GM21723 (cell line): ENCODE measurements at regions not wholly inside any gene's neighbourhood (a gene's known extent, or its start where the extent isn't known, plus 50 kb on each side); places are given as distances from the start of the nearest gene placed in this dataset.
"Not testable (repeated sequence)": the region's sequence is repeated elsewhere in the genome, so short reads cannot be mapped to it uniquely, and the experiment has no call there.

Experiments
- ATAC-seq: cut with Tn5 transposase; IDR thresholded peaks from one replicate; pipeline ENCODE4 v1.9.1; 2021; ENCODE audit warnings: mild to moderate bottlenecking, moderate library complexity; ENCODE audit not compliant: unreplicated experiment

DNA sequence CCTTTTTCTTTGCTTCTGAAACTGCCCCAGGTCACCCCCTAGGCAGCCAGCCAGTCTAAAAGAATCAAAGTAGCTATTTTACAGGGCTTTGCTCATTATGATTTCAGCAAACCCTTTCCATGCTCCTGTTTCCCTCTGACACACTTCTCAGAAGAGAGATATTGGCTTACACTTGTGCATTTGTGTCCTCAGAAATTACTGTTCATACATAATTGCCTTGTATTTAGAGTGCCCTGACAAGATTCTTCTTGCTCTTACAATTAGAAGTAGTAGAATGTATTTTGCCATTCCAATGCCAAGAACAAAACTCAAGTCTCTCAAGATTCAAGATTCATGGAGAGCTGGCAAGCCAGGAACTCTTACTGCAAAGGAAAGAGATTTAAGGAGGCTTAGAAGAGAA, 531.0 kb upstream of the ZFP42 start:
- no peak for ATAC-seq

- no peak for ATAC-seq
Observed at GRCh38 chr4:187467224-187467623, 528.3 kb upstream of the ZFP42 start.

GRCh38 chr4:187469627-187470026, 525.9 kb upstream of the ZFP42 start:
- ATAC-seq, result no peak

DNA sequence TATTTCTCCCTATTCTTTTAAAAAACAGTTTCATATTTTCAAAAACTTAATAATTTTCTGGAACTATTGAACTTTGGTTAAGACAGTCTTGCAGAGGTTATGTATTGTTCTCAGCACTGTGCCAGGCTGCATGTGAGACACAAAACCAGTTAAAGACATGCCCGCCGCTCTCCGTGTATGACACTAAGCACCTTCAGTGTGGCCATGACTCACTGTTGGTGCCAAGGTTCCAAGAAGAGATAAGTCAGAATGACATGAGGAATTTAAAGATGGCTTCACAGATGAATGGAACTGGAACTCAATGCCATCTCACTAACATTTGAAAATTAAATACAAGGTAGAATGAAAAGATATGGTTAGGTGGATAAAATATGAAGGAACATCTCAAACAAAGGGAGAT, 525.5 kb upstream of the ZFP42 start:
- ATAC-seq, result no peak

GRCh38 chr4:187474238-187474637, 521.3 kb upstream of the ZFP42 start:
- ATAC-seq, result no peak

GRCh38 chr4:187475901-187476300, 519.7 kb upstream of the ZFP42 start:
- ATAC-seq, result no peak

DNA sequence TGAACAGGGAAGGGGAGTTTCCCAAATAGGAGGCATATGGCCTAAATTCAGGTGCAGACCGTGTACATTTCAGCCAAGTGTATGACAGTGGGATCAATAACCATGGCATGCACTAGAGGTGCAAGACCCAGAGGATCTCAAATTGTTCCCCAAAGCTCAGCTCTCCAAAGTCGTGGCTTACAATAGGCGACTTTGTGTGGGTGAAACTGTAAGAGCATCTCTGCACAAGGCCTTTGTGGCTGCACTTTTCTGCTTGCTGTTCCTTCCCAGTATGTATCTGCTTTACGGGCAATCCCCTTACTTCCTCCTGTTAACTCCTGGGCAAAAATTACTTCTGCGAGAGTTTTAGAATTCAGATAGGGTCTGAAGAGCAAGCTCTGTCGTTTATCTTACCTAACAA, 518.3 kb upstream of the ZFP42 start:
- no peak for ATAC-seq

DNA sequence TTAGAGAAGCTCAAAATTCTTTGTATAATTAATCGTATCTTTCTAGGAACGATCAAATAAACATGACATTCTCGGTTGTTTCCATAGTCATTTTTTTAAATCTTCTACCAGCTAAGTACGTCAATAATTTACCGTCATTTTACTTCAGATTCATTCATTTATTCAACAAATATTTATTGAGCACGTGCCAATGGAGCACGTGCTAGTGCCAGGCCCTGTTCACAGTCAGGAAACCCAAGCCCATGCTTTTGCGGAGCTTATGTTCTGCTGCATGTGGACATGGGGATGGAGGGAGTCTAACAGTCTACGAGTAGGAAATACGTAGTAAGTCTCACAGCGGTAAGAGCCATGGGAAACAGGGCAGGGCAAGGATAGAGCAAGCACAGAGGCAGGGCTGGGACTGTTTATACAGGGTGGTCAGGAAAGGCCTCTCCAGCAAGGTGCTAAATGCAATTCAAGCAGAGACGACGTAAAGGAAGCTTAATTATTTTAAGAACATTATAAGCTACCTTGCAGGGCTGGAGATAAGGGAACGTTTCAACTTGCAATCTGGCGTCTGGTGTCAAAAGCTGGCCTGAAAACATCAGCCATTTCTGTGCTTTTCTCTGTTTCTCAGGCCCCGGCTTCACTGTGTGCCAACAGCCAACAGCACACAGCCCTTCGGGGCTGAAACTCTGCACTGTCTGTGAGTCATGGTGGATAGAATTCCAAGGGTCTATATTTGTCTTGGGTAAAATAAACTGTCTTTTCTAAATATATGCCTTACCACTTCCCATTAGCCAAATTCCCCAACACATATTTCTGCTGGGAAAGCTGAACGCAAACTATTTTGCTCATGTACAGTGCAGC, 517.1 kb upstream of the ZFP42 start:
- ATAC-seq, result no peak

DNA sequence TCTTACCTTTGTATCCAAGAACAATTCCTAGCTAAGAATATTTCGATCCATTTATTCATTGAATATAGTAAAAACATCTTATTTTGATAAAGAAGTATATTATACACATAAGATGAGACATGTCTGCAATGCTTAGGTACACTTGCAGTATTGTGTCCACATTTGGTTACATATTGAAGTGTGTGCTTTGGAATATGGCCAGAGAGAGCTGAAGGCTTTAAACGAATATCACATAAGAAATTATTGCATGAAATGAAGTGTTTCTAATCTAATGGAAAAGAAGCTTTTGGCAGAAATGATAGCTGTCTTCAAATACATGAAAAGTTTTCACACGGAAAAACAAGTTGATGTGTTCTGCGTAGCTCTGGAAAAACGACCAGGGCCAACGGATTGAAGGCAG, 516.1 kb upstream of the ZFP42 start:
- ATAC-seq, result no peak

DNA sequence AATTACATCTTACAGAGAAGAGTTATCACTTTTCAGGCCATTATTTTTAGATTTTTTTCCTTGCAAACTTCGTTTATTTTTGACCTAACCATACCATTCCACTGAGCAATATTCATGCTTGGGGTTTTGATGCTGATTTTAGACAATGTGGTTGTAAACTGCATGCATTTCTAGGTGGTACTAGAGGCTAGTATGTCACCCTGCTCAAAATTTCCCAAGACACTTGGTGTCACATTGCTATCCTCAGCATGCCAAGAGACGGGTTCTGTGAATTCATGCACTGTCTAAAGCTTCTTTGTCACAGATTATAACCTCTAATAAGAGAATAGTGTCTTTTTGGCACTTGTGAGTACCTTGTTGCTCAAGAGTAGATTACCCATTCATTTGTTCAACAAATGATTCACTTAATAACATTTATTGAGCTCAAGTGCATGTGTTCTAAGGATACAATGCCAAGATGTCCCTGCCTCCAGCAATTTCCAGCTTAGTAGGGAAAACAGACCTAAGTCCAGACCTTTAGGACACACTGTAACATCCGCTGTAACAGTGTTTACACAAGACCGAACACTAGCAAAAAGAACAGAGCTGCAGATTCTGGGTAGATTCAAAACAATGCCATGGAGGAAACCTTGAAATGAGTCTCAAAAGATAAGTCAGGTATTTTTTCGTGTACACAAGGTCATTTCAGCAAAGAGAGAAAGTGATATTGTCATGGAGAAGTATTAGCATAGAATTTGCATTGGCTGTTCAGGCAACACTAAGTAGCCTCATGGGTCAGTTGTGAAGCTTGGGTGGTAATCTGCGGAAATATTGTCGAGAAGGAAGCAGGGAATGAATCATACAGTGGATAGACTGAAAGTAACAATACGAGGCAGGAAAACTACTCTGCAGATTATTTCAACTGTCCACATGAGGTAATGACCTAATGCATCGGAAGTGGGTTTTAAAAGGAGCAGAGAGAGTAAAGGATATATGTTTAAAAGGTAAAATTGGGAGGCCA, 515.1 kb upstream of the ZFP42 start:
- no peak for ATAC-seq

GRCh38 chr4:187484186-187484585, 511.4 kb upstream of the ZFP42 start:
- ATAC-seq, result no peak

GRCh38 chr4:187485676-187486075, 509.9 kb upstream of the ZFP42 start:
- no peak for ATAC-seq

DNA sequence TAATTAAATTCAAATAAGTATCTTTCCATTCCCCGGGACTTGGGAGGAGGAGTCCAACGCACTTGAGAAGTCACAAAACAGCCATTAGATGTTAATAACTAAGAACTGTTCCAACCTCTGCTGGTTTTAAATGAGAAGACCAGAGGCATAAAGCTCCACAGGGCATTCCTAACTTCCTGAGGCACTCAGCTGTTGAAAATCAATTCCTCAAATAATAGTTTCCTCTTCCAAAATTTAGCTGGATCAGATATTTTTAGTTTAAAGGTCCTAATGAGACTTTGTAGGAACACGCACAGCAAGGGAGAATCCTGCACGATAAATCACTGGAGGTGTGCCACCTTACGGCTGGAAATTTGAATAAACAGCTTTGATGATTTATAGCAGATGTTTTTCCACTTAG, 504.3 kb upstream of the ZFP42 start:
- no peak for ATAC-seq

GRCh38 chr4:187491959-187492358, 503.6 kb upstream of the ZFP42 start:
- no peak for ATAC-seq

DNA sequence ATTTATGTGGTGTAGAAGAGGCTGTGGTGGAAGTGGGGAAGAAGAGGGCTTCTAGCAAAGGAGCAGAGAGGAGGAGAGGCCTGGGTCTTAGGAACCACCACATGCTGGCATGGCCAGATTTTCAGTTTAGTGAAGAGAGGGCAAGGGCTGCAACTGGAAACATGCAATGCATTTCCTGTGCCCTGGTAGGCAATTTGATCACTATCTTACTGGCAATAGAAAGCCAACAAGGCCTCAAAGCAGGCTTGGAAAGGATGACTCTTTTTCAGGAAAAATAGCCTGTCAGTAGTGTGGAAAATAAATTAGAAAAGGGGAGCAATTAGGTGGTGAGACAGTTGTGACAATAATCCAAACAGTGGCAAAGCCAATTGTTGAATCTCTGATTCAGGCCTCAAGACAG, 501.9 kb upstream of the ZFP42 start:
- ATAC-seq, result no peak

- no peak for ATAC-seq
Observed at GRCh38 chr4:187499956-187500355, 495.6 kb upstream of the ZFP42 start.

DNA sequence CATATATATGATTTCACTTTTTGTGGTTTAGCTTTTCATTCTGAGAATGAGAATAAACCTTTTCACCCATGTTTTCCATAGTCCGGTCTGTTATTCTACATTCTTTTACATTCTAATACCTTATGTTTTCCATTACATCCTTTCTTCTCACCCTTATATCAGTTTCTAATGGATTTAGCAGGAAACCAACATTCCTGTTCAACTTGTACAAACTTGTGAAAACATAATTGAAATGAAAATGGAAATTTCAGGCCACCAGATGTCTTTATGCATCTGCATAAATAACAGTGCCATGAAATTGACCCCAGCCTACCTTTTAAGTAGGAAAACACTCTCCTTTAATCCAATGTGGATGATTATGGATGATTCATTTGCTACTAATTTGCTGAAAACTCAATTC, 494.8 kb upstream of the ZFP42 start:
- ATAC-seq, result no peak

DNA sequence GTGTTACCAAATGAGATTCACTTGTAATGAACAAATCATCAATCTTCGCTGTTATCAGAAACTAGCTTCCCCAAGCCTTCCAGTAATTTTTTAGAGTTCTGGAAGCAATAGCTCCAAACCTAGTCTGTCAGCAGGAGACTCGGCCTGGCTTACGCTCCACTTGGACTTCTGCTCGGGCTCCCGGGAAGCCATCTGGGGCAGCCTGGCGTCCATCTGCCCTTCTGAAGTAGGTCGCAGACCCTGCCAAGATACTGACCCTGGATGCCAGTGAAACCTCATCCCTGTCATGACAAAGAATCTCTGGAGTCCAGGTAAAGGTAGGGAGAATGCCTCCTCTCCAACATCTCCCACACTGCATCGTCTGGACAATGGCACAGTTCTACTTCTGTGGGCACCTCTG, 493.8 kb upstream of the ZFP42 start:
- no peak for ATAC-seq

GRCh38 chr4:187504974-187505797, 490.4 kb upstream of the ZFP42 start:
- ATAC-seq, result no peak

GRCh38 chr4:187505798-187506141, 489.8 kb upstream of the ZFP42 start:
- ATAC-seq, result not testable (repeated sequence)

DNA sequence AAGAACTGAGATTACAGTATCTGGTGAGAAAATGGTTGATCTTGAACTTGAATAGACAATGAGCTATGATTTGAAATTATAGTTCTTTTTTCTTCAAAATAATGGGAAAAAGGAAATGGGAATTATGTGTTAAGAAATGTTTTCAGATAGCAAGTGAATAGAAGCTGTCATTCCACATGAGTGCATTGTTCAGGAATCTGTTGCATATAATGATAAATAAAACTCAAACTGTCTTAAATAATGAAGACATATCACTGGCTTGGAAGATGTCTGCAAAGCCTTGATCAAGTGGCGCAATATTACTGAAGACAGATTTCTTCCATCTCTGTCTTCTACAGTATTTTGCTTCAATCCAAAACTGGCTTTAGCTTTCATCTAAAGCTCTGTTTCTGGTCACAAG, 479.3 kb upstream of the ZFP42 start:
- ATAC-seq, result no peak
